HEK293 (cell line): ENCODE measurements at regions not wholly inside any gene's neighbourhood (a gene's known extent, or its start where the extent isn't known, plus 50 kb on each side); places are given as distances from the start of the nearest gene placed in this dataset.

Experiments used
- EGR2 ChIP-seq: fragments of 450-650 bp; formaldehyde crosslinking; IDR thresholded peaks from 2 replicates; pipeline ENCODE4 v1.5.1; 2016; ENCODE audit warnings: low read depth, missing biosample characterization, missing genetic modification characterization
- MYNN ChIP-seq: fragments of 450-650 bp; formaldehyde crosslinking; IDR thresholded peaks from 2 replicates; pipeline ENCODE4 v1.5.1; 2016; ENCODE audit warnings: missing biosample characterization, missing genetic modification characterization, borderline replicate concordance
- PRDM1 ChIP-seq: fragments of 450-650 bp; formaldehyde crosslinking; IDR thresholded peaks from 2 replicates; pipeline ENCODE4; 2016; ENCODE audit warnings: missing biosample characterization, missing genetic modification characterization
- SP2 ChIP-seq: fragments of 450-650 bp; formaldehyde crosslinking; IDR thresholded peaks from 2 replicates; pipeline ENCODE4 v1.5.1; 2016; ENCODE audit warnings: missing biosample characterization, missing genetic modification characterization
- ZNF132 ChIP-seq: fragments of 450-650 bp; formaldehyde crosslinking; IDR thresholded peaks from 2 replicates; pipeline ENCODE4 v1.5.1; 2017; ENCODE audit warnings: missing biosample characterization, missing genetic modification characterization, borderline replicate concordance
- ZSCAN23 ChIP-seq: fragments of 450-650 bp; formaldehyde crosslinking; IDR thresholded peaks from 2 replicates; pipeline ENCODE4 v1.5.1; 2016; ENCODE audit warnings: missing biosample characterization, missing genetic modification characterization
- TF ChIP-seq, protein P1 (sequence below): fragments of 450-650 bp; formaldehyde crosslinking; IDR thresholded peaks from 2 replicates; pipeline ENCODE4 v1.5.1; 2016; ENCODE audit warnings: missing biosample characterization, missing genetic modification characterization

DNA sequence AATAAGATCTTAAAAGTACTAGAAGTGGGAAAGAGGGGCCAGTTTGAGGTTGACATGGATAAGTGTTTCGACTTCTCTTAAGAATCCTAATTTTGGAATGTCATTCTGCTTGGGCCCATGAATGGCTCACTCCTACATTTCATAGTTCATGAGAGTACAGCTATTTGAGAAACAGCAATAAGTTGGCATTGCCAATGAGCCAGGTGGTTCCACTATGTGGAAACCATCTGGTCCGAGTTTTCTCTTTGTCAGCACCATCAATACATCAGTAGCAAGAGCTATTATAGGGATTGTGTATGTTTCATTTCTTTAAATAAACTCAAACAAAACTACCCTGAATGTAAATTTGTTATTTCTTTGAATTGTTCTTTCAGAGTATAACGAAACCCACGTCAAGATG, 78.1 kb upstream of the NEBL start:
- no peak for TF ChIP-seq MYNN
- TF ChIP-seq, protein P1, sequence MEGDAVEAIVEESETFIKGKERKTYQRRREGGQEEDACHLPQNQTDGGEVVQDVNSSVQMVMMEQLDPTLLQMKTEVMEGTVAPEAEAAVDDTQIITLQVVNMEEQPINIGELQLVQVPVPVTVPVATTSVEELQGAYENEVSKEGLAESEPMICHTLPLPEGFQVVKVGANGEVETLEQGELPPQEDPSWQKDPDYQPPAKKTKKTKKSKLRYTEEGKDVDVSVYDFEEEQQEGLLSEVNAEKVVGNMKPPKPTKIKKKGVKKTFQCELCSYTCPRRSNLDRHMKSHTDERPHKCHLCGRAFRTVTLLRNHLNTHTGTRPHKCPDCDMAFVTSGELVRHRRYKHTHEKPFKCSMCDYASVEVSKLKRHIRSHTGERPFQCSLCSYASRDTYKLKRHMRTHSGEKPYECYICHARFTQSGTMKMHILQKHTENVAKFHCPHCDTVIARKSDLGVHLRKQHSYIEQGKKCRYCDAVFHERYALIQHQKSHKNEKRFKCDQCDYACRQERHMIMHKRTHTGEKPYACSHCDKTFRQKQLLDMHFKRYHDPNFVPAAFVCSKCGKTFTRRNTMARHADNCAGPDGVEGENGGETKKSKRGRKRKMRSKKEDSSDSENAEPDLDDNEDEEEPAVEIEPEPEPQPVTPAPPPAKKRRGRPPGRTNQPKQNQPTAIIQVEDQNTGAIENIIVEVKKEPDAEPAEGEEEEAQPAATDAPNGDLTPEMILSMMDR (tag by site-specific recombination), result no peak
- TF ChIP-seq PRDM1 (tag by site-specific recombination), result no peak
- TF ChIP-seq ZNF132 (tag by site-specific recombination), result no peak
- TF ChIP-seq SP2 (tag by site-specific recombination), result no peak
- TF ChIP-seq ZSCAN23, result no peak
- no peak for TF ChIP-seq EGR2 (tag by site-specific recombination)
